Fibroblast of skin of abdomen (primary cell): ENCODE measurements at regions not wholly inside any gene's neighbourhood (a gene's known extent, or its start where the extent isn't known, plus 50 kb on each side); places are given as distances from the start of the nearest gene placed in this dataset.

Experiments used
- DNase-seq: peaks from one replicate; pipeline ENCODE4 v3.0.0-alpha.2; 2013

DNA sequence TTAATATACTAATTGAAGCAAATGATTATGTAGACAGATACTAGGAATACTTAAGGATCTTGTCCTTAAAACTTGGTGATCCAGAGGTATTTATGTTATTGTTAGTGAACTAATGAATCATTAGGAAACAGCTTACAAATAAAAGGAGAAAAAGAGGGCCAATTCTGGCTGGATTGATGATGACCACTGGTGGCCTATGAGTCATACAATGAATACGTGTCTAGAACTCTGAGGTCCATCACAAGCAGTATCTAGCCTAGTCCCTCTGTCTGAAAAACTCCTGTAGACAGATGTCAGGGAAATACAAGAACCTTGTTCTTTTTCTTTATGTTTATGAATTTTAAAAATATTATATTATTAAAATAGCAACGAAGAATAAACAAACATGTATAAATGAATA, 51.7 kb upstream of the RTL1 start:
- peak; percentile 51 for DNase-seq

DNA sequence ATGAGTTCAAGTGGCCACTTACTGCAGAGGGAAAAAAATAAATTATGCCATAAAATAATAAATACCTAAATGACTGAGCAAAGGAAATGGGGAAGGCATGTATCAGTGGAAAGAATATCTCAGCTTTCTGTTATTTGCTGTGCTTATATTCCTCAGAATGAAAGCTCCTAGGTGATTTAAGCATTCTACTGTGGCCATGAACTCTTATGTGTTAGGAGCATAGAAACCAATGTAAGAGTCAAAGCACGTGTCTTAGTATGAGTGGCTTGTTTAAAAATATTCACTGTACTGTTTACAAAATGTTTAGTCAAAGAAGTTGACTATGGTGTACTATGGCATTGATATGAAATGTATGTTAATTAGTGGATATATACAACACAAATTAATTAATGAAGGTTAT, 59.0 kb upstream of the RTL1 start:
- DNase-seq = no peak

DNA sequence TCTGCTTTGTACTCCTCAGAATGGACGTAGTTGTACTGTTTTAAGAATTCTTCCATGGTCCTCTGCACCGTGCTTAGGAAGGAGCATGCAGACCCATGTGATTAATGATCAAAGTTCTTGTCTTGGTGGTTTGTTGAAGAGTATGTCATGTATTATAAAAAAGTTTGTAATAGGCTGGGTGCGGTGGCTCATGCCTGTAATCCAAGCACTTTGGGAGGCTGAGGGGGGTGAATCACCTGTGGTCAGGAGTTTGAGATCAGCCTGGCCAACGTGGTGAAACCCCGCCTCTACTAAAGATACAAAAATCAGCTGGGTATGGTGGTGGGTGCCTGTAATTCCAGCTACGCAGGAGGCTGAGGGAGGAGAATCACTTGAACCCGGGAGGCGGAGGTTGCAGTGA, 61.8 kb upstream of the RTL1 start:
- DNase-seq = no peak

DNA sequence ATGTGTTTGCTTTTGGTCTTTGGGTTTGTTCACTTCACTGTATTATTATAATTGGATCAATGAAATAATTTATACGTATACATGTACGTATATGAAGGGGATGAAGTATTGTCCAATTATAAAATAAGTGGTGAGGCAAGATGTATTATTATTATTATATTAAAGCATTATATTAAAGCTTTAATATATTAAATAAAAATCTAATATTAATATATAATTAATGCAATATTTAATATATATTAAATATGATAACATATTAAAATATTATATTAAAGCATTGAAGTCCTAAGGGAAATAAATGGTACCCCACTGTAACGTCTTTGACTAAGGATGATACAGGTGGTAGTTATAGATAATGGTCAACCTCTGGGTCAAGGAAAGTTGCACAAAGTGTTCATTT, 63.7 kb upstream of the RTL1 start:
- DNase-seq = no peak

DNA sequence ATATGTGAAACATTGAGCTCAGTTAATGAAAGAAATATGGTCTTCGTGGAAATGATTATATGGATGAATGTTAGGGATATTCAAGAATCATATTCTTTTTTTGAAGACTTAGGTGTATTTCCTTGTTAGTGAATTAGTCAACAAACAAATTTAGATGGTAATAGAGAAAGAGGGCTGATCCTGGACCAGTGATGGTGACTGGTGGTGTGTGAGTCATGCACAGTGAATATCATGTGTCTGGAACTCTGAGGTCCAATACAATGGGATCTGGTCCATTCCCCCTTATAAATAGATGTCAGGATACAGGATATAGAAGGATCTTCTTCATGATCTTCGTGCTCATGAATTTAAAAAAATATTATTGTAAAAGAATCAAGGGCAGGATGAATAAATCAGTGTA, 64.4 kb upstream of the RTL1 start:
- DNase-seq = no peak

DNA sequence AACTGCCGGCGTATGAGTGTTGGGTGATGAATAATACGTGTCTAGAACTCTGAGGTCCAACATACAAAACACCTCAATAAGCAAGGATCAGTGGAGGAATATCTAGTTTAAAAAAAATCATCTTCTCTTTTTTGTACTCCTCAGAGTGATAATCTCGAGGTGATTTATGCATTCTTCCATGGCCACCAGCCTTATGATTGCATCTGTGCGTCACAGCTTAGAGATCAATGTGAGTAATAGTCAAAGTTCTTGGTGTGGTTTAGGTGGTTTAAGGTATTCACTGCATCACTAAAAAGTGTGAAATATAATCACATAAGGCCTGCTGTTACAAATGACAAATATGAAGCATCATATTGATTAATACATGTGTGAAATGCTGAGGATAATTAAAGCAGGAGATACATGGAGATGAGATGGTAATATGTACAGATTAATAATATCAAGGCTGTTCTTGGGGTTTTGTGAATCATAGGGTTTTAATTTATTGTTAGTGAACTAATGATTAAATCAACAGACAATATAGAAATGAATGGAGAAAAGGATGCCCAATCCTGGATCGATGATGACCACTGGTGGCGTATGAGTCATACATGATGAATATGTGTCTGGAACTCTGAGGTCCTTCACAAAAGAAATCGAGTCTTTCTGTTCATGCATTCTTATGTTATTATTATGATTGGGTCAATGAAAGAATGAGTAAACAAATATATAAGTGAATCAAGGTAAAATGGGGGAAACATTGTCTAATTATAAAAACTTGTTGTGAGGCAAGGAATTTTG, 68.8 kb upstream of the RTL1 start:
- DNase-seq = peak; percentile 63

DNA sequence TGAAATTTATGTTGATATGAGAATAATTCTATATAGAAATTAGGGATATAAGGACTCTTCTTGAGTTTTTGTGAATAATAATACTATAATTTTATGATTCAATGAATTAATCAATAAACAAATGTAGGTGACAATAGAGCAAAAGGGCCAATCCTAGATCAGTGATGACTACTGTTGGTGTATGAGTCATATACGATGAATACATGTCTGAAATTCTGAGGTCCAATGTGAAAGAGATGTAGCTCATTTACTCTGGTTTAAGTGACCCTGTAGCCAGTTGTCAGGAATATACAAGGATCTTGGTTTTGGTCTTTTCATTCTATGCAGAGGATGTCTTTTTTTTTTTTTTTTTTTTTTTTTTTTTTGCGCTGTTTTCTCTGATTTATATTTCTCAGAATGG, 72.1 kb upstream of the RTL1 start:
- peak; percentile 40 for DNase-seq

DNA sequence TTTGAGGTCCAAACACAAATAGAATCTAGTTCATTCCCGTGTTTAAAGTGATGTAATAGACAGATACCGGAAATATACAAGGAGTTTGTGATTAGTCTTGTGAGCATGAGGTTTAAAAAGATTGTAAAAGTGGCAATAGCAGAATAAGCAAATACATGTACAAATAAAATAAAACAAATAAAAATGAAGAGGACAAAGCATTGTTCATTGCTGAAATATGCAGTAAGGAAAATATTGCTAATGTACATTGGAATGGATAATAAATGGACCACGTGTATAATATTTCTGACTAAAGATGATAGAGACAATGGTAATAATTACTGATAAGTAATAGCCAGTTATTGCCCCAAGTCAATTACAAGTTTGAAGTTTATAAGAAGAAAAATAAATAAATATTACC, 75.6 kb upstream of the RTL1 start:
- DNase-seq = no peak

DNA sequence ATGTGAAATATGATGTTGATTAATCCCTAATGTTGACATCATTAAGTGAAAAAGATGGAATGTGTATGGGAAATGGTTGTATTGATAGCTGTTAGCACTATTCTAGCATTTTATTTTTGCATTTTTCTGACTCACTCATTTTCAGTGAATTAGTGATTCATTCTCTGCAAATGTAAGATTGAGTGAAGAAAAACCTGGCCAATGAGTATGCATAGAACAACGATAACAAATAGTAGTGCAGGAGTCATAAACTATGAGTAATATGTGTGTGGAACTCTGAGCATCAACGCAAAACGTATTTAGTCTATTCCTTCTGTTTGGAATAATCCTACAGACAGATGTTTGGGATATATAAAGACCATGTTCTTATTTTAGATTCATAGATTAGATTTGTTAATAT, 76.3 kb upstream of the RTL1 start:
- DNase-seq = peak; percentile 83

DNA sequence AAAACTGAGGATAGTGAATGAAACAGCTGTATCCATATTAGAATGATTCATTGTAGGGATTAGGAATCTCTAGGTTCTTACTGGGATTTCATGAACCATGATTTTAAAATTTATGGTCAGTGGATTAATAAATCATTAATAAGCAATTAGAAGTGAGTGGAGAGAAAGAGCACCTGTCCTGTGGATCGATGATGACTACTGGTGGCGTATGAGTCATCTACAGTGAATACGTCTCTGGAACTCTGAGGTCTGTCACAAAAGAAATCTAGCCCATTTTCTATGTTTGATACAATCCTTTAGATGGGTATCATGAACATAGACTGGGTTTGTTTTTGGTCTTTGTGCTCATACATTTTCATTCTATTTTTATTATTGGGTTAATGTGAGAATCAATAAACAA, 77.3 kb upstream of the RTL1 start:
- no peak for DNase-seq

DNA sequence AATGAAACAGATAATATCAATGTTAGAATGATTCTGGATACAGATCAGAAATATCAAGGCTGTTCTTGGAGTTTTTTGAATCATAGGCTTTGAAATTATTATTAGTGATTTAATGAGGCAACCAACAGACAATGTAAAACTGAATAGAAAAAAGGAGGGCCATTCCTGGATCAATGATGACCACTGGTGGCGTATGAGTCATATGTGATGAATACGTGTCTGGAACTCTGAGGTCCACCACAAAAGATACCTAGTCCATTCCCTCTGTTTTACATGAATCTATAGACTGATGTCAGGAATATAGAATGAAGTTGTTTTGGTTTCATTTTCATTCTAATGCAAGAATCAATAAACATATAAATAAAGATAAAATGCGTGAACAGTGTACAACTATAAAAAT, 78.3 kb upstream of the RTL1 start:
- DNase-seq = peak; percentile 74

DNA sequence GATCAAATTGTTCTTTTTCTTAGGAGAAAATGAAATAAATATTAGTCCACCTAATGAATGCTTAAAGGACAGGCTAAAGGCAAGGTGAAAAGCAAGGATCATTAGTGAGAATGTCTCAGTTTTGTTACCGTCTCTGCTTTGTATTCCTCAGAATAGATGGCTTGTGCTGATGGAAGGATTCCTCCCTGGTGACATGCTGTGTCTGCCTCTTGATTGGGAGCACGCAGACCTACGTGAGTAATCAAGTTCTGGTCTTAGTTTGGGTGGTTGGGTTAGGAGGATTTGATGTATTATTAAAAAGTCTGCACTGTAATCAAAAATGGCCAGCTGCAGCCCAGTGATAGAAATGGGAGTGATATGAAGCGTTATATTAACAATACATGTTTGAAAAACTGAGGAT, 78.8 kb upstream of the RTL1 start:
- DNase-seq = peak; percentile 18

DNA sequence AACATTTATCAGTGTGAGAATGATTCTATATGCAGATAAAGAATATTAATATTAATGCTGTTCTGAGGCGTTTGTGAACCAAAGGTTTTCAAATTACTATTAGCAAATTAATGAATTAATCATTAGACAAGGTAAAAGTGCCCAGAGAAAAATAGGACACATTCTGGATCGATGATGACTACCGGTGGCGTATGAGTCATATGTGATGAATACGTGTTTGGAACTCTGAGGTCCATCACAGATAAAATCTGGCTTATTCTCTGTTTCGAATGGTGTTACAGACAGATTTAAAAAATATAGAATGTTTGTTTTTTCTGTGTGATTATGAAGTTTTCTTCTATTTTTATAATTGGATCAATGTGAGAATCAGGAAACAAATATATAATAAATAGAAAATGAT, 79.2 kb upstream of the RTL1 start:
- peak; percentile 31 for DNase-seq

DNA sequence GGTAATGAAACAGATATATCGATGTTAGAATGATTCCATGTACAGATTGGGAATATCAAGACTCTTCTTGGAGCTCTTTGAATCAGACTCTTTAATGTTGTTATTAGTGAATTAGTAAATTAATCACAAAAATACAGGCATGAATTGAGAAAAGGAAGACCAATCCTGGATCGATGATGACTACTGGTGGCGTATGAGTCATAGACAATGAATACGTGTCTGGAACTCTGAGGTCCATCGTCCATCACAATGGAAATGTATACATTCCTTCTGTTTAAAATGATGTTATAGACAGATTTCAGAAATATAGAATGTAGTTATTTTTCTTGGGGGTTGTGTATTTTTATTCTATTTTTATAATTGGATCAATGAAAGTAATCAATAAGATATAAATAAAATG, 80.2 kb upstream of the RTL1 start:
- DNase-seq = peak; percentile 18

DNA sequence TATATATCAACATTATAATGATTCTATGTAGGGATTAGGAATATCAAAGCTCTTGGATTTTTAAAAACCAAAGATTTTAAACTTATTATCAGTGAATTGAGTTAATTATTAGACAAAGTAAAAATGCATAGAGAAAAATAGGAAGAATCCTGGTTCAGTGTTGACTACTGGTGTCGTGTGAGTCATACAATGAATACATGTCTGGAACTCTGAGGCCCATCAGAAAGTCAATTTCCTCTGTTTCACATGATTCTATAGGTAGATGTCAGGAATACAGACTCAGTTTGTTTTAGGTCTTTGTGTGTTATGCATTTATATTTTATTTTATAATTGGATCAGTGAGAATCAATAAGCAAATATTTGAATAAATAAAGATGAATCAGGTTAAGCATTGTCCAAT, 84.5 kb upstream of the RTL1 start:
- DNase-seq = peak; percentile 40

DNA sequence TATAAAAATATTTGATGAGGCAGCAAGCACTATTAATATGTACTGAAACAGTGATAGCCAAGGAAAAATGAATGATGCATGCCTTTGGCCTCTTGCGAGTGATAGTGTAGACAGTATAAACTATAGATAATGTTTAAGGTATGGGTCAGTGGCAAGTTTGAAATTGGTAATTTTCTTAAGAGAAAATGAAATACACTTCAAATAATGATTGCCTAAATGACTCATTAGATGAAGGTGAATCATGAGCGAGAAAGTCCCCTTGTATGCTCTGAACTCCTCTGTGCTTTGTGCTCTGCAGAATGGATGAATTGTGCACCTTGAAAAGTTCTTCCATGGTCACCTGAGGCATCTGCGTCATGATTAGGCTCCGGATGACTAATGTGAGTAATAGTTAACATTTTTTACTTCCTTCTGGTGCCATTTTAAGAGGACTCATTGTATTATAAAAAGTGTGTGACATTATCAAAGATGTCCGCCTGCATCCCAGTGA, 84.9 kb upstream of the RTL1 start:
- no peak for DNase-seq

DNA sequence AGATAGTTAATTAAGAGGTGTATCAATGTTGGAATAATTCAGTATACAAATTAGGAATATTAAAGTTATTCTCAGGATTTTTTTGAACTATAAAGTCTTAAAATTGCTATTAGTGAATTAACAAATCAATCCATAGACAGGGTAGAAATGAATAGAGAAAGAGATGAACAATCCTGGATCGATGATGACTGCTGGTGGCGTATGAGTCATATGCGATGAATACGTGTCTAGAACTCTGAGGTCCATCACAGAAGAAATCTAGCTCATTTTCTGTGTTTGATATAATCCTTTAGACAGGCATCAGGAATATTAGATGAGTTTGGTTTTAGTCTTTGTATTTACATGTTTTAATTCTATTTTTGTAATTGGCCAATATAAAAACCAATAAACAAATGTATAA, 85.4 kb upstream of the RTL1 start:
- DNase-seq = no peak

DNA sequence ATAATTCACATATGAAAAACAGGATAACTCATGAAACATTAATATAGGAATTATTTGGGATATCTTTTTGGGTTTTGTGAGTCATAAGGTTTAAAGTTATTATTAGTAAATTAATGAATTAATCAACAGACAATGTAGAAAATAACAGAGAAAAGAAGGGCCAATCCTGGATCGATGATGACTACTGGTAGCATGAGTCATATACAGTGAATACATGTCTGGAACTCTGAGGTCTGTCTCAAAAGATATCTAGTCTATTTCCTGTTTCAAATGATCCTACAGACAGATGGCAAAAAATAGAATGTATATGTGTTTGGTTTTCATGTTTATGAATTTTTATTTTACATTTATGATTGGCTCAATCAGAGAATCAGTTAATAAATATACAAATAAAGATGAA, 86.4 kb upstream of the RTL1 start:
- peak; percentile 64 for DNase-seq

DNA sequence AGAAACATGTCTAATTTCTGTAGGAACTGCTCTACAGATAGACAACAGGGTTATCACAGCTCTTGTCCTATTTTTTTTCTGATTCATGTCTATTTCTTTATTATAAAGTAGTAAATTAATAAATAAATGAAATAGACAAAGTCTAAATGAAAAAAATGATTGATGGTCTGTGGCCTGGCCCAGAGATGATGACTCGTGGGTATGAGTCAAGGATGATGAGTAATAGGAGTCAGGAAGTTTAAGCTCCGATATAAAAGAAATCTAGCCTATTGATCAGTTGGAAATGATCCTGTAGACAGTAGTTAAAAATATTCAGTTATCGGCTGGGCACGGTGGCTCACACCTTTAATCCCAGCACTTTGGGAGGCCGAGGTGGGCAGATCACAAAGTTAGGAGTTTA, 90.6 kb upstream of the RTL1 start:
- peak; percentile 55 for DNase-seq

DNA sequence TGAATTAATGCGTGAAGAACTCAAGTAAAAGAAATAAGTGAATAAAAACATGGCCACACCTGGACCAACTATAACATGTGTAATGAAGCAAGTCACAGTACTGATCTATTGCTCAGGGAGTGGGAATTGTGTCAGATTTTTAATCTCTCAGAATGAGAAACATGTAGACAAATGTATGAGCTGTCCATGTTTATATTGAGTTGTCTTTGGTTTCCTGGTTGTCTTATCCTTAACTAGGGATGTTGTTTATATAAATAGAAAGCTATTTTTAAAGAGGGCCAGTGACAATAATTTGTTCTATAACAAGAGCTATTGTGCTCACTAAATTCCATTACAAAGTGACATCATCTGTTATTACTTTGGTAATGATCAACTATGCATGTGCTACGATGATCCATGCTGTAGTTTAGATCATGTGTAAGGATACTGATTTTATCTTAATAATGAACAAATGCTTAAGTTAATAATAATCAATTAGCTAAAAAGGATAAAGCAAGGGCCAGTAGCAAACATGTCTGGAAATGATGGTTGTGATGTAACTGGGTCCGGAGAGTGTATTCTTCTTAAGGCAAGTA, 91.3 kb upstream of the RTL1 start:
- no peak for DNase-seq

DNA sequence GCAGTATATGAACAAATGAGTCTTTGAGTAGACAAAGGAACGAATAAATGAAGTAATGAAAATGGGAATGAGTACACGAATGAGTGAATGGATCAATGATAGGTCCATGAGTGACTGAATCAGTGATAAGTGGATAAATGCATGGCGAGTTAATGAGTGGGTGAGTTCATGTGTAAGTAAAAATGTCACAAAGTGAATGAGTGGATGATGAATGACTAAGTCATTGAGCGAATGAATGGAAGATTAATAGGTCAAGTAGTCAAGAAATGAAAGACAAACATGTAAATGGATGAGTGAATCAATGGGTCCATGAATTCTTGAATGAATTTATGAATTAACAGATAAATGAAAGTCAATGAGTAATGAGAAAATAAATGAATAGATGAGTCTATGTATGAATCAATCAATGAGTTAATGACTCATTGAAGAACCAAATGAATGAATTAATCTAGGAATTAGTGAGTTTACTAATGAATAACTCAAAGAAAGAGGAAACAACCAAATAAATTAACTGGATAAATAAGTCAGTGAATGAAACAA, 97.3 kb upstream of the RTL1 start:
- DNase-seq = no peak

DNA sequence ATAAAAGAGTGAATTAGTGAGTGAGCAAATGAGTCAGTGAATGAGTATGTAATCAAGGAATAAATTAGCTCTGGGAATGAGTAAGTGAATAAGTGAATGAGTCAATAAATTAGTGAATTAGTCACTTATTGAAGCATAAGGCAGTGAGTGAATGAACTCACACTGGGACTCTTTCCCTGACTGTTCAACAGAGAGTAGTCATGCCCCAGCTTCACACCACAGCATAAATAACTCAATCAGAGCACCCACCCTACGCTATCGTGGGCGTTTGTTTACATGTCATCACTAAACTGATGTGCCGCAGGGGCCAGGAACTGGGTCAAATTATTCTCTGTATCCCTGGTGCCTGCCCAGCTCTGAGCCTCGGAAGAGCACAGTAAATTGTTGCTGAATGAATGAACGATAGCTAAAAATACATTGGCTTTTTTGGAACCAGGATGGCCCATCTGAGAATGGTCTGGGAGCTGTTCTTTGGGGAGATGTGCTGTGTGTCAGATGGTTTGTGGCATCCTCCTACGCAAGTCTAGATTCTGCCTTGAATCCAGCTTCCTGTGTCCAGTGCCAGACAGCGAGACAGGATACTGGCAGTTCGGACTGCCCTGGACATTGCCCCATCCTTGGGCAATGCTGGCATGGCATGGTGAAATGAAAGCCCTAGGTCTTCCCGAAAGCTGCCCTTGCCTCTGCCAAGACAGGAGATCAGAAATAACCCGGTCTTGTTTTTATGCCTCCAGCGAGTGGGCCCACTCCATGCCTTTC, 98.0 kb upstream of the RTL1 start:
- DNase-seq = peak; percentile 86

DNA sequence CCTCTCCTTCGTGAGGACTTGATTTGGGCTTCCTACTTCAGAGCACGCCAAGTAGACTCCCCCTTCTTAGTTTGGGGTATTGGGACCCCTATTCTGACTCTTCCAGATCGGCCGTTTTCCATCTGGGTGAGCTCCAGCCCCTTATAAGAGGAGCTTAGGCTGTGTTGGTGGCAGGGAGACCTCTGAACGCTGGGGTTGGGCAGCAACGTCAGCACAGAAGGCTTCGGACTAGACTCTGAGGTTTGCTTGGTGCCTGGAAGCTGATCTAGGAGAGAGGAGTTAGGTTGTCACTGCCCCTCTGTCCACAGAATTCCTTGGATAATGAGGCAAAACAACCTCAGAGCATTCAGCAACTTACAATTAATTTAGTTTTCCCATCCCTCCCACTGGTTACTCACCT, 99.2 kb upstream of the RTL1 start:
- DNase-seq = no peak

DNA sequence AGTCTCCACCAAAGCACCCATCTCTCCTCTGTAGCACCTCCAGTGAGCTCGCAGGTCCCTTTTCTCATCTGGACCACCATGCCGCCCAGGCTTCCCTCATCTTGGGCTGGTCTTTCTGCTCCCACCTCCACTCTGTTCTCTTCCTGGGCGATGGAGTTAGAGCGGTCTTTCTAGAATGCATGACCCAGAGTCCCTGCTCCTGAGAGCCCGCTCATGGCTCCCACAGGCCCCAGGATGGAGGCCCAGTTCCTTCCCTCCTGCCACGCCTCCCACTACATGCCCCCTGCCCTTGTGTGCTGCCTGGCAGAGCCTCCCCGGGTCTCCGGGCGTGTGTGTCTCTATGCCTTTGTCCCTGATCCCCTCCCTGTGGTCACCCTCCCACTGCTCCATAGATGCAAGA, 100.7 kb upstream of the RTL1 start:
- no peak for DNase-seq
